Midbrain (tissue), 1 donor: ENCODE measurements at regions not wholly inside any gene's neighbourhood (a gene's known extent, or its start where the extent isn't known, plus 50 kb on each side); places are given as distances from the start of the nearest gene placed in this dataset.
A peak's percentile ranks its signal among the peaks of the same experiment; 100 is the strongest.

Source experiments
- DNase-seq: peaks from one replicate; lab custom pipeline; 2025; lab: John Stamatoyannopoulos, UW

DNA sequence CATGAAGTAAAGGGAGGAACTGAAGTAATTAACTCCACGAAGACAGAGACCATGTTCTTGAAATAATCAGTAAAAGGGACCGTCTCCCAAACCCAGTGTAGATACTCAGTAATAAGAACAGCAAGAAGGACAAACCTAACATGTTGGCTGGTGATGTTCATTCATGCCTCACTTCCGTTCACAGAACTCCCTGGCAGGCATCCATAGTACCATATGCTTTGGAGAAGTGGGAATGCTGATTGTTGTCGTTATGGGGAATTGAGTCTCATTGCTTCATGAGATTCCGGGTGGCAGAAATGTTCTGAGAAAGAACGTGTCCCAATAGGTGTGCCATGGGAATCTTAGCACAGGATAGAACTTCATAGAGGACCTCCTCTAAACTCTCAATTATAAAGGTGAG, 452.3 kb downstream of the ZSWIM6 start:
- no peak for DNase-seq

- DNase-seq: no peak
These were observed 456.5 kb downstream of the ZSWIM6 start for GRCh38 chr5:61788548-61788947.

DNA sequence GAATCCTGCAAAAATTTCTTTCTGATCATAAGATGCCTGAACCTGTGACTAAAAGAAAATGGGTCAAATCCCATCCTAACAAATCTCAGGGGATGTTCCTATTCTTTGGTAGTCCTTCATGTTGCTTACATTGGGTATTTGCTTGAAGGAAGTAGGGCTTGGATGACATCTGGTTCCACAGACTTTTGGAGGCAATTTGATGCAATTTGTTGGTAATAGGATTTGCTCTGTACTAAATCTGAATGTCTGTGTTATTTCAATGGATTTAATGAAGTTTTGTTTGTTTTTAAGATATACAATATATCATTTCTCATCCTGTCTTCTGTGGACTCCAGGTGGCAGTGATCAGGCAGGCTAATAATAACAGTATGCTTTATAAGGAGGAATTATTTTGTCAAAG, 457.9 kb downstream of the ZSWIM6 start:
- no peak for DNase-seq

- no peak for DNase-seq
These were observed 458.6 kb downstream of the ZSWIM6 start for GRCh38 chr5:61790678-61791077.

GRCh38 chr5:61796773-61797172, 464.7 kb downstream of the ZSWIM6 start:
- DNase-seq: no peak

- DNase-seq: no peak
These were observed 468.4 kb downstream of the ZSWIM6 start for GRCh38 chr5:61800450-61800849.

DNA sequence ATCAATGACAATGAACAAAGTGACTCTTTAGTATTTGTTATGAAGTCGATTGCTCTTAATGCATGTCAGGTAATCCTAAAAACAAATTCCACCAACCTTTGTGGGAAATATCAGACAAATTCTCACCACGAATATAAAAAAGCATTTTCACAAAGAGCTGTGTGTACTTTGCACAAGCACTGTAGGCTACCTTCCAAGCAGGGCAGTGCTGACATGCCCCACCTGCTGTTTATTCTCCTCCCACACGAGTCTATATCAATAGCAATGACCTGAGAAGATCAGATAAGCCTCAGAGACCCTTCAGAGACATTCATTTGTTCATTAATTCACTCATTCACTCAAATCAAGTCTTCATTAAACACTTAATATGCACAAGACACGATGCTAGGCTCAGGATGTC, 469.1 kb downstream of the ZSWIM6 start:
- DNase-seq: no peak

- no peak for DNase-seq
These were observed 470.4 kb downstream of the ZSWIM6 start for GRCh38 chr5:61802456-61802855.

GRCh38 chr5:61805101-61805500, 473.0 kb downstream of the ZSWIM6 start:
- no peak for DNase-seq

- DNase-seq: no peak
These were observed 474.5 kb downstream of the ZSWIM6 start for GRCh38 chr5:61806491-61807020.

- no peak for DNase-seq
These were observed 476.0 kb downstream of the ZSWIM6 start for GRCh38 chr5:61808091-61808490.

DNA sequence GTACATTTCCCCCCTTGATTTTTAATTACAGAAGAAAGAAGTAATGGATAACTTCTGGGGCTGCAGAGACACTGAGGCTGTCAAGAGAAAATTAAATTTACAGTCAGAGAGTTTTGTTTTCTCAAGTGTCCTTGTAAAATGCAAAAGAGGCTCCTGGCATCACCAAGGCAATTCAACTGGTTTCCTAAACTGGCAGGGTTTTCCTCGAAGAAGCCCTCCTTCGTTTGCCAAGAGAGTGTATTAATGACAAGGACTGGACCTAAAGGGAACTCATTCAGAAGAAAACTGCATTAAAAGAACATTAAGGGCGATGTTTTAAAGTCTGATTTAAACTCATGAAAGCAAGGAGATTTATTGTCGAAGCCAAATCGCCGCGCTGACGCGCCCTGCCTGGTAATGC, 476.9 kb downstream of the ZSWIM6 start:
- DNase-seq: no peak

DNA sequence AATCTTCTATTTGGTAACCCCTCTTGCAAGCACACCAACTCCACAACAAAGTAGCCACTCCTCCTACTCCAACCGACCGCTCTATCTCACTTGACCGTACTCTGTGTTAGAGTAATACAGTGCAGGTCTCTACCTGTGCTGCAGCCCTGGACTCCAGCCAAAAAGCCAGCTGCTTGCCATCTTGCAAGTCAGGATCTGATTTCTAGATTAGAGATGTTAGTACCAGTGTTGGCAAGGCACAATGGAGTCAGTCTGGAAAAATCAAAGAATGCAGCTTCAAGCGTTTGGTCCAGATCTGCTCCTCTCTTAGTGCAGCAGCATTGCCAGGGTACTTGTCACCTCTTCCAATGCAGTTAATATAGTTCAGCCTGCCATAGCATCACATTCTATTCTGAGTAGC, 477.6 kb downstream of the ZSWIM6 start:
- no peak for DNase-seq

DNA sequence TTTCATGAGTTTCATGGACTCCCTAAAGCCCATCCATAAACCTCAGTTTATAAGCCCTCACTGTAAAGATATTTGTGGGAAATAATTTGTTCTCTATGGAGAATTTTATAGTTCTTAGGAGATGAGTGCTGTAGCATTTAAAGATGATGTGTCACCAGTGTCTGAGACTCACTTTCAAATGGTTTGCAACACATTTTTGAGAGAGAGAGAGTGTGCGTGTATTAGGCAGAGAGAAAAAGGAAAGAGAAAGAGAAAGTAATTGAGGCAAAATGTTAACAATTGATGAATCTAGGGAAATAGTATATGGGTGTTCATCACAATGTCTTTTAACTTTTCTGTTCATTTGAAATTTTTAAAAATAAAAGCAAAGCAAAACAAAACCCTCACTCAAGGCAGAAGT, 479.0 kb downstream of the ZSWIM6 start:
- DNase-seq: no peak

DNA sequence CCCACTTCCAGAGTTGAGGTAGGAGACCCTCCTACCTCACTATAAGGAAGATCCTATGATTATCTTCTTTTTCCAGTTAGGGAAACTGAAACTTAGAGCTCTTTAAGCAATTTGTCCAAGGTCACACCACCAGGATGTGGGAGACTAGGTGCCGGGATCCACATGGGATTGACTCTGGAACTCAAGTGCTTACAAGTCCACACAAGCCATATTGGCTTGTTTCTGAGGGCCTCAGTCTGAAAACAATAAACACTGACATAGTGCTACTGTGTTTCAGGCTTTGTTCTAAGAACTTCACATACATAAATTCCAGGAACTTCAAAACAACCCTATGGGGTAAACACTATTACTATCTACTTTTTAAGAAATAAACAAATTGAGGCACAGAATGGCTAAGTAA, 481.3 kb downstream of the ZSWIM6 start:
- no peak for DNase-seq

DNA sequence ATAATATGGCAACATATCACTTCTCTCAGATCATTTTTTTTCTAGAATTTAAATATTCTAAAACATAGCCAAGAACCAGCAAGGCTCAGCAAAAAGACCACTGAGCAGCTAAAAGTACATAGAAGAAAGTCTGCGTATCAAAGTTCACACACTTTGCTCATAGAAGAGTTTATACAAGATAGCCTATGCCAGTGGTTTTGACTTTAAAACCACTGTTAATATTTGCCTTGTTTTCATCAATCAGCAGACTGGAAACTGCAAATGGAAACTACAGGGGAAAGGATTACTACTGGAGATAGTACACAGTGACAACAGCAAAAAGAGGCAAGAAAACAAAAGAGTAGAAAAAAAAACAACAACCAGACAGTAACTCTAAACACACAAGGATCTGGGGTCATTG, 483.3 kb downstream of the ZSWIM6 start:
- DNase-seq: no peak

DNA sequence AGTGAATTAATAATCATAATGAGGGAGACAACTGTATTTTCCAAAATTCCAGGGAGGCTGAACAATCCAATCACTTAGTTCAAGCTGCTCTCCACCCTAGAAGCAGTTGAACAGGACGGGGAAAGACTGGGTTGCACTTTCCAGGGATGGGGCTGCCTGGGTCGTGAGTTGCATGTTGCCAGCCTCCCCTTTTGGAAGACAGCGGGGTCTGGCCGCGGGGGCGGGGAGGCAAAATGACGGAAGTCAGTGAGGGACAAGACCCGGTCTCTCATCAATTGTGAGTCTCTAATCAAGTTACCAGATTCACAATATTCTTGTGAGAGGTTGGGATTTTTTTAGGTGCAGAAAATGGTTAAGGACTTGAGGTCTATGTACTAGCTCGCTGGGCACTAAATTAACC, 484.1 kb downstream of the ZSWIM6 start:
- no peak for DNase-seq

DNA sequence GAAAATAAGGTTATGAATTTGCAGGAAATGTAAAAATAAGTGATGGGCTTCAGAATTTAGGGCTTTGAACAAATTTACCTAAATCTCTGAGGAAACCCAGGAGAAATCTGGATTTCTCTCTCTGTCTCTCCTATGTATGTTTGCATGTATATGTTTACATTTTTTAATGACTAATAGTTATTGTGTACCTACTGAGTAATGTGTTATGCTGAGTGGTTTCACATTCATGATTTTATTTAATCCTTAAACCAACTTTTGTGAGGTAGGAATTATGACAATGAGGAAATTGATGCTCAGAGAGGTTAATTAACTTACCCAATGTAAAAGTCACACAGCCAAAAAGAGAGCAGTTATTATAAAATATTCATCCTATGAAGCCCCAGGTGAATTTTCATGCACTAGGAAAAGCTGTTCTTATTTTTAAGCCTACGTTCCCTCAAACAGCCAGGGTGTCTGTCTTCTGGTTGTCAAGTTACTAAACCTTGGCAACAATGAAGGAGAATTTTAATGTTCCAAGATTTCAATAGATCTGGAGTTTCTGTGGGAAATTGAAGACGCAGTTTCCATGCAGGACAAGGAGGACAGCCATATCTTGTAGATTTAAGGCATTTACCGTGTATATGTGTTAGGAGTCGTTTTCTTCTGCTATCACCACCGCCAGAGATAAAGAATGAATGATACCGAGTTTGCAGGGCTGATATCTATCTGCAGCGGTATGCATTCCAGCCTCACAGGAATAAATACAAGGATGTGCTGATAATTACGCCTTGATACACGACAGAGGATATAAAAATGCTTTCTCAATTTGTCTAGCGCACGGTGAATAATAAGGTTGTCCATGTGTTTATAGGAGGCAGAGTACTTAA, 484.8 kb downstream of the ZSWIM6 start:
- no peak for DNase-seq

- peak; percentile 82 for DNase-seq
These were observed 485.6 kb downstream of the ZSWIM6 start for GRCh38 chr5:61817472-61818326.

DNA sequence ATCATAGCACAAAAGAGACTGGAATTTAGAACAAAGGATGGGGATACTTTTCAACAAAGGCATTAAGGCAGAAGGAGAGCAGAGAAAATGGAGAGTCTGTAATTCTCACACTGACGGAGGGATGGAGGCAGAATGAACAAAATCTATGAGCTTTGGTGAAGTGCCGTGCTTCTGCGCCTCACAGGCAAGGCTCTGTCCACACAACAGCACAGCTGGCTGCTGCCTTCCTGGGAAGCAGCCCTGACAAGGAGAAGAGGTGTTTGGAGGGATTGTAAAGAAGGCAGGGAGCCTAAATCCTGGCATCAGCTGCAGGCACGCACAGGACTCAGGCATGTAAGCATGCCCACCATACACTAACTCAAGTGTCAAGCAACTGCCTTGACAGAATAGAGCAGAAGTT, 485.2 kb upstream of the KIF2A start:
- no peak for DNase-seq

GRCh38 chr5:61821561-61821960, 484.4 kb upstream of the KIF2A start:
- no peak for DNase-seq

DNA sequence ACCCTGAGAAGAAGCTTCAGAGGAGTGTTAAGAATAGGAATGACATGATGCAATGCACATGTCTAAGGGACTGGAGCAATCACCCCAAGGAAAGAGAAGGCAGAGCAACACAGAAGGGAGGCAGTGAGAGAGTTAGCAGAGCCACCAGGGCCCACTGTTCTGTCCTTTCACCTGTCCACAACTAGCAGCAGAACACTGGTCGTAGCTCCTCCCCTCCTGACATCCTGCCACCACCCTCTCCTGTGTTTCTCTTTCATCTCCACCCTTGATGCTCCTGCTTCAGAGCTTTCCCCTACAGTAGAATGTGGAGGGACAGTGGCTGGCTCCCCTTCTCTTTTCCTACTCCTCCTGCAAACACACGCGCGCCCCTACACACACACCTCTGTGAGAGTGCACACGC, 483.4 kb upstream of the KIF2A start:
- no peak for DNase-seq

GRCh38 chr5:61823065-61823464, 482.9 kb upstream of the KIF2A start:
- DNase-seq: no peak
